H1 (cell line): ENCODE measurements at regions not wholly inside any gene's neighbourhood (a gene's known extent, or its start where the extent isn't known, plus 50 kb on each side); places are given as distances from the start of the nearest gene placed in this dataset.

Experiments
- CTCF ChIA-PET: fragments of 300-600 bp; sonication (Branson Sonifier 250); formaldehyde crosslinking; loops from one replicate; lab custom pipeline; 2021; ENCODE audit not compliant: partially characterized antibody; lab: Charles Lee
- POLR2A ChIA-PET: fragments of 300-600 bp; sonication (Branson Sonifier 250); formaldehyde crosslinking; loops from one replicate; lab custom pipeline; 2021; ENCODE audit warnings: inconsistent platforms; ENCODE audit not compliant: partially characterized antibody; lab: Charles Lee
- DNase-seq, 2 experiments: peaks; one replicate each; pipeline versions ENCODE4 v3.0.0 to v3.0.0-alpha.2; 2010 to 2022; ENCODE audit warnings: low spot score in 2 of 2, low read depth in 1 of 2, mixed read lengths in 1 of 2
- FAIRE-seq: peaks from 2 replicates; lab custom pipeline; 2011; peaks lifted over from hg19 to GRCh38; lab: Jason Lieb, UNC
- H2AFZ ChIP-seq: 2 replicates; pipeline ENCODE4 v1.8.1; 2012; ENCODE audit warnings: low read length, inconsistent platforms
- H2AK5ac ChIP-seq: 2 replicates; pipeline ENCODE4 v1.6.1; 2013; ENCODE audit warnings: low read depth, low read length
- H2BK120ac ChIP-seq: replicated peaks from 2 replicates; pipeline ENCODE3; 2013; ENCODE audit warnings: low read depth, low read length, inconsistent platforms
- H2BK12ac ChIP-seq: 2 replicates; pipeline ENCODE4 v1.6.1; 2013; ENCODE audit warnings: low read depth, low read length
- H2BK15ac ChIP-seq: 2 replicates; pipeline ENCODE4 v1.6.1; 2013; ENCODE audit warnings: low read length
- H2BK20ac ChIP-seq: 2 replicates; pipeline ENCODE4 v1.6.1; 2013; ENCODE audit warnings: low read length
- H2BK5ac ChIP-seq: 2 replicates; pipeline ENCODE4 v1.6.1; 2013; ENCODE audit warnings: low read depth, low read length
- H3K14ac ChIP-seq: 2 replicates; pipeline ENCODE4 v1.6.1; 2013; ENCODE audit warnings: inconsistent platforms; ENCODE audit not compliant: insufficient read length
- H3K18ac ChIP-seq: 2 replicates; pipeline ENCODE4 v1.6.1; 2013; ENCODE audit warnings: low read length; ENCODE audit errors: extremely low read depth
- H3K23ac ChIP-seq: 2 replicates; pipeline ENCODE4 v1.6.1; 2013; ENCODE audit warnings: inconsistent platforms; ENCODE audit not compliant: insufficient read length
- H3K23me2 ChIP-seq: 2 replicates; pipeline ENCODE4 v1.6.1; 2013; ENCODE audit warnings: low read depth, low read length
- H3K27ac ChIP-seq: 2 replicates; pipeline ENCODE4 v1.6.1; 2011; ENCODE audit warnings: low read depth, low read length, inconsistent platforms
- H3K27me3 ChIP-seq, 4 experiments: replicated peaks in 1 of 4; 1 replicate in 1 of 4; 2 replicates in 3 of 4; pipeline versions ENCODE4 v1.6.1 to v1.8.1; 2011 to 2013; ENCODE audit warnings: low read length in 3 of 4, mild to moderate bottlenecking in 3 of 4, inconsistent platforms in 2 of 4, mixed read lengths in 2 of 4, moderate library complexity in 1 of 4; ENCODE audit not compliant: control insufficient read depth in 3 of 4, insufficient read depth in 3 of 4; ENCODE audit errors: extremely low read depth in 1 of 4
- H3K36me3 ChIP-seq, 4 experiments: 2 replicates each; pipeline versions ENCODE4 v1.6.1 to v1.8.1; 2011 to 2013; ENCODE audit warnings: mild to moderate bottlenecking in 4 of 4, low read length in 3 of 4, moderate library complexity in 2 of 4, control low read depth in 1 of 4, inconsistent platforms in 1 of 4; ENCODE audit not compliant: insufficient read depth in 4 of 4, control insufficient read depth in 2 of 4
- H3K4ac ChIP-seq: replicated peaks from 2 replicates; pipeline ENCODE3; 2013; ENCODE audit warnings: low read length, low read depth, mixed read lengths, inconsistent platforms; ENCODE audit not compliant: insufficient read length
- H3K4me1 ChIP-seq, 4 experiments: replicated peaks in 1 of 4; 1 replicate in 1 of 4; 2 replicates in 3 of 4; pipeline versions ENCODE4 v1.6.1 to v1.8.1; 2011 to 2013; ENCODE audit warnings: low read length in 3 of 4, inconsistent platforms in 2 of 4, mixed read lengths in 1 of 4; ENCODE audit not compliant: insufficient read depth in 4 of 4, control insufficient read depth in 3 of 4
- H3K4me2 ChIP-seq, 2 experiments: 2 replicates each; pipeline versions ENCODE4 v1.6.1 to v1.8.1; 2011 to 2013; ENCODE audit warnings: low read depth in 2 of 2, low read length in 2 of 2, control low read depth in 1 of 2, inconsistent platforms in 1 of 2, mild to moderate bottlenecking in 1 of 2; ENCODE audit not compliant: insufficient read depth in 1 of 2
- H3K4me3 ChIP-seq, 4 experiments: fragments of 200-600, 300-600 bp in 1 of 4; sonication (generic), shearing (Covaris generic), sonication (Bioruptor Twin) in 1 of 4; 2 replicates each; pipeline versions ENCODE4 v1.5.1 to v1.8.1; 2011 to 2016; ENCODE audit warnings: low read length in 4 of 4, low read depth in 3 of 4, control low read depth in 2 of 4, inconsistent platforms in 2 of 4, mild to moderate bottlenecking in 2 of 4, mixed read lengths in 1 of 4, moderate library complexity in 1 of 4; ENCODE audit not compliant: insufficient read depth in 2 of 4; ENCODE audit errors: extremely low read depth in 1 of 4
- H3K56ac ChIP-seq: replicated peaks from 2 replicates; pipeline ENCODE3; 2013; ENCODE audit warnings: low read depth, mild to moderate bottlenecking, mixed read lengths, low read length, inconsistent platforms; ENCODE audit not compliant: insufficient read length
- H3K79me1 ChIP-seq: 2 replicates; pipeline ENCODE4 v1.6.1; 2013; ENCODE audit warnings: low read depth, low read length, control low read depth
- H3K79me2 ChIP-seq, 2 experiments: 2 replicates each; pipeline versions ENCODE4 v1.6.1 to v1.8.1; 2012 to 2013; ENCODE audit warnings: low read length in 2 of 2, mild to moderate bottlenecking in 2 of 2, inconsistent platforms in 1 of 2; ENCODE audit not compliant: insufficient read depth in 2 of 2, control insufficient read depth in 1 of 2
- H3K9ac ChIP-seq, 4 experiments: replicated peaks in 1 of 4; 1 replicate in 1 of 4; 2 replicates in 3 of 4; pipeline versions ENCODE4 v1.6.1 to v1.8.1; 2011 to 2013; ENCODE audit warnings: low read depth in 3 of 4, low read length in 3 of 4, control low read depth in 2 of 4, mild to moderate bottlenecking in 2 of 4, moderate library complexity in 2 of 4, inconsistent platforms in 1 of 4; ENCODE audit errors: extremely low read depth in 1 of 4
- H3K9me3 ChIP-seq, 2 experiments: 2 replicates each; pipeline versions ENCODE4 v1.6.1 to v1.8.1; 2012 to 2013; ENCODE audit warnings: mild to moderate bottlenecking in 2 of 2, moderate library complexity in 2 of 2, control low read depth in 1 of 2, inconsistent platforms in 1 of 2, low read depth in 1 of 2, low read length in 1 of 2, mixed read lengths in 1 of 2; ENCODE audit not compliant: insufficient read depth in 2 of 2
- H4K20me1 ChIP-seq, 2 experiments: replicated peaks in 1 of 2; 2 replicates each; pipeline versions ENCODE3 to v1.8.1; 2011 to 2013; ENCODE audit warnings: inconsistent platforms in 2 of 2, low read length in 2 of 2, mild to moderate bottlenecking in 1 of 2; ENCODE audit not compliant: insufficient read depth in 2 of 2, control insufficient read depth in 1 of 2
- H4K5ac ChIP-seq: 2 replicates; pipeline ENCODE4 v1.6.1; 2013; ENCODE audit warnings: low read length, low read depth, mixed read lengths, inconsistent platforms; ENCODE audit not compliant: insufficient read length
- H4K8ac ChIP-seq: 2 replicates; pipeline ENCODE4 v1.8.0; 2013; ENCODE audit warnings: mild to moderate bottlenecking, moderate library complexity, low read length, inconsistent platforms; ENCODE audit not compliant: insufficient read depth; ENCODE audit errors: extremely low read depth
- H4K91ac ChIP-seq: replicated peaks from 2 replicates; pipeline ENCODE3; 2013; ENCODE audit warnings: low read length, mixed read lengths, inconsistent platforms; ENCODE audit not compliant: insufficient read length
- HDAC2 ChIP-seq, 2 experiments: fragments of 300-600 bp in 1 of 2; sonication (generic) in 1 of 2; IDR thresholded peaks; 2 replicates each; pipeline ENCODE4 v1.6.1; 2011 to 2012; ENCODE audit warnings: low read depth in 2 of 2, low read length in 2 of 2, mild to moderate bottlenecking in 2 of 2, moderate library complexity in 2 of 2, borderline replicate concordance in 1 of 2, inconsistent platforms in 1 of 2
- WGBS, 2 experiments: shearing (Covaris generic) in 1 of 2; methylation state at CpG; one replicate each; pipeline versions ENCODE4 v1.1.6 to v1.1.7; 2013 to 2015; ENCODE audit warnings: low lambda C conversion rate in 2 of 2, mixed read lengths in 2 of 2, inconsistent platforms in 1 of 2, low coverage in 1 of 2, missing lambda C conversion rate in 1 of 2; ENCODE audit not compliant: insufficient replicate concordance in 2 of 2, insufficient coverage in 1 of 2, insufficient read length in 1 of 2; ENCODE audit errors: extremely low coverage in 1 of 2, missing lambda C conversion rate in 1 of 2; 5-methylcytosine and 5-hydroxymethylcytosine counted together
- TF ChIP-seq, protein P1 (sequence below): IDR thresholded peaks from 2 replicates; pipeline ENCODE4 v1.6.1; 2012; ENCODE audit warnings: inconsistent platforms

DNA sequence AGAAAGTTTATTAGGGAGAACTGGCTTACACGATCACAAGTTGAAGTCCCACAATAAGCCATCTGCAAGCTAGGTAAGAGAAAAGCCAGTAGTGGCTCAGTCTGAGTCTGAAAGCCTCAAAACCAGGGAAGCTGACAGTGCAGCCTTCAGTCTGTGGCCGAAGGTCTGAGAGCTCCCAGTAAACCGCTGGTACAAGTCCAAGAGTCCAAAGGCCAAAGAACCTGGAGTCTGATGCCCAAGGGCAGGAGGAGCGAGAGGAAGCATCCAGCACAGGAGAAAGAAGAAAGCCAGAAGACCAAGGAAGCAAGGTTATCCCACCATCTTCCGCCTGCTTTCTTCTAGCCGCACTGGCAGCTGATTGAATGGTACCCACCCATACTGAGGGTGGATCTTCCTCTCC, 97.3 kb upstream of the FBN2 start:
- no peak overlapping the region for H2BK5ac ChIP-seq
- H3K27me3 ChIP-seq = no peaks in the 10 kb centered on the region
- H3K79me2 ChIP-seq = no peaks in the 10 kb centered on the region
- no peak overlapping the region for H3K4me3 ChIP-seq
- TF ChIP-seq, protein P1, sequence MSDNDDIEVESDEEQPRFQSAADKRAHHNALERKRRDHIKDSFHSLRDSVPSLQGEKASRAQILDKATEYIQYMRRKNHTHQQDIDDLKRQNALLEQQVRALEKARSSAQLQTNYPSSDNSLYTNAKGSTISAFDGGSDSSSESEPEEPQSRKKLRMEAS = no peak
- TF ChIP-seq HDAC2 (IDR thresholded peaks at IDR 0.05; ENCODE audit: borderline replicate concordance in 1 of 2, low read depth in 2 of 2, low read length in 2 of 2) = no peak
- H3K56ac ChIP-seq = no peak overlapping the region
- H4K8ac ChIP-seq = no peak overlapping the region; the same call in 1 of the 2 replicates
- H2BK12ac ChIP-seq = no peak overlapping the region
- POLR2A ChIA-PET = no interaction called here
- CTCF ChIA-PET = interaction anchor here (1.3 kb wide), 1 partner anchor 10 kb away, joined by 3 read pairs; no protein-coding TSS in a partner anchor
- no peak overlapping the region for H2BK15ac ChIP-seq
- no peak overlapping the region for H3K4me2 ChIP-seq
- no peaks in the 10 kb centered on the region for H3K4me1 ChIP-seq
- no peak overlapping the region for H3K27ac ChIP-seq
- no peak overlapping the region for H4K5ac ChIP-seq
- no peak overlapping the region for H2BK20ac ChIP-seq
- no peak overlapping the region for H3K23ac ChIP-seq
- no peak overlapping the region for H3K14ac ChIP-seq
- 94% methylated on average over 6 of the region's 6 CpGs; no CpG with 5 or more reads in 1 of the 2 experiments for WGBS, 2 experiments
- H2AFZ ChIP-seq = no peak overlapping the region
- H3K9me3 ChIP-seq = no peaks in the 10 kb centered on the region
- H3K4ac ChIP-seq = no peak overlapping the region
- H3K18ac ChIP-seq = no peak overlapping the region
- no peak for DNase-seq
- H4K20me1 ChIP-seq = no peaks in the 10 kb centered on the region
- H3K23me2 ChIP-seq = no peaks in the 10 kb centered on the region
- no peak overlapping the region for H2BK120ac ChIP-seq
- no peak for FAIRE-seq
- no peaks in the 10 kb centered on the region for H3K79me1 ChIP-seq
- no peak overlapping the region for H2AK5ac ChIP-seq
- H3K9ac ChIP-seq = no peak overlapping the region
- no peaks in the 10 kb centered on the region for H3K36me3 ChIP-seq
- no peak overlapping the region for H4K91ac ChIP-seq
